ENCODE measurements at regions not wholly inside any gene's neighbourhood (a gene's known extent, or its start where the extent isn't known, plus 50 kb on each side); places are given as distances from the start of the nearest gene placed in this dataset.

DNA sequence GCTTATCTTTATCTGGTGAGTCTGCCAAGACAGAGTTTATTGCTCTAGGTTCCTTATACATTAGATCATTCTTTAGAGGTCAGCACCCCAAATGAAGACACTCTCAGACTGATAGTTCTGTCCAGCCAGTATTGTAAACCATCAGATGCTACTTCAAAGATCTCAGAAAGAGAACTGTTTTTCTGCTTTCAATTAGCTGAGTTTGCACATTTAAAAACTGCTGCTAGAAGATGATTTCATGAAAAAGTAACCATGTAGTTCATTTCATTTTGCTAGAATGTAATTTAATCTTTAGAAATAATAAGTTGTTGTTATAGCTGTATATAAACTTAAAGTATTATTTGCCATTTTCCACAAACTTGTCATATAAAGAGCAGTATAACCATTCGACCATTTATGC is 344.5 kb upstream of the ATP5MC3 start:
- TF ChIP-seq, protein P1, sequence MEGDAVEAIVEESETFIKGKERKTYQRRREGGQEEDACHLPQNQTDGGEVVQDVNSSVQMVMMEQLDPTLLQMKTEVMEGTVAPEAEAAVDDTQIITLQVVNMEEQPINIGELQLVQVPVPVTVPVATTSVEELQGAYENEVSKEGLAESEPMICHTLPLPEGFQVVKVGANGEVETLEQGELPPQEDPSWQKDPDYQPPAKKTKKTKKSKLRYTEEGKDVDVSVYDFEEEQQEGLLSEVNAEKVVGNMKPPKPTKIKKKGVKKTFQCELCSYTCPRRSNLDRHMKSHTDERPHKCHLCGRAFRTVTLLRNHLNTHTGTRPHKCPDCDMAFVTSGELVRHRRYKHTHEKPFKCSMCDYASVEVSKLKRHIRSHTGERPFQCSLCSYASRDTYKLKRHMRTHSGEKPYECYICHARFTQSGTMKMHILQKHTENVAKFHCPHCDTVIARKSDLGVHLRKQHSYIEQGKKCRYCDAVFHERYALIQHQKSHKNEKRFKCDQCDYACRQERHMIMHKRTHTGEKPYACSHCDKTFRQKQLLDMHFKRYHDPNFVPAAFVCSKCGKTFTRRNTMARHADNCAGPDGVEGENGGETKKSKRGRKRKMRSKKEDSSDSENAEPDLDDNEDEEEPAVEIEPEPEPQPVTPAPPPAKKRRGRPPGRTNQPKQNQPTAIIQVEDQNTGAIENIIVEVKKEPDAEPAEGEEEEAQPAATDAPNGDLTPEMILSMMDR (IDR thresholded peaks at IDR 0.05), result no peak
- no peak for TF ChIP-seq POLR2A (IDR thresholded peaks at IDR 0.05)
- TF ChIP-seq EP300 (IDR thresholded peaks at IDR 0.05), result no peak
- TF ChIP-seq POLR2AphosphoS5 (IDR thresholded peaks at IDR 0.05), result no peak
